ENCODE measurements at regions not wholly inside any gene's neighbourhood (a gene's known extent, or its start where the extent isn't known, plus 50 kb on each side); places are given as distances from the start of the nearest gene placed in this dataset.

DNA sequence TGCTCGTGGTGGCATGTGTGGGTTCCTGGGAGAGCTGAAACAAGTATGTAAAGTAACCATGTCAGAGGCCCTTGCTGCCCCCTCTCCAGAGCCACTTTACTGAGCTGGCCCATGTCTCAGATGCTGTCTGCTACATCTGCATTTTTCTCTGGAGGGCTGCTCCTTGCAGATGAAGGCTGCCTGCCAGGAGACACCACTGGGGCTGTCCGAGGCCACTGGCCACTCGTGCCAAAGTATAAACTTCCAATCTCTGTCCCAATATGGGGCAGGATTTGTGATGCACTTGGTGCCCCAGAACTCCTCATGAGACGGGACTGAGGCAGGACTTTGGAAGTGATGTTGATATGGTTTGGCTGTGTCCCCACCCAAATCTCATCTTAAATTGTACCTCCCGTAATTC, 478.4 kb upstream of the B3GAT1 start:
- TF ChIP-seq, protein P1, sequence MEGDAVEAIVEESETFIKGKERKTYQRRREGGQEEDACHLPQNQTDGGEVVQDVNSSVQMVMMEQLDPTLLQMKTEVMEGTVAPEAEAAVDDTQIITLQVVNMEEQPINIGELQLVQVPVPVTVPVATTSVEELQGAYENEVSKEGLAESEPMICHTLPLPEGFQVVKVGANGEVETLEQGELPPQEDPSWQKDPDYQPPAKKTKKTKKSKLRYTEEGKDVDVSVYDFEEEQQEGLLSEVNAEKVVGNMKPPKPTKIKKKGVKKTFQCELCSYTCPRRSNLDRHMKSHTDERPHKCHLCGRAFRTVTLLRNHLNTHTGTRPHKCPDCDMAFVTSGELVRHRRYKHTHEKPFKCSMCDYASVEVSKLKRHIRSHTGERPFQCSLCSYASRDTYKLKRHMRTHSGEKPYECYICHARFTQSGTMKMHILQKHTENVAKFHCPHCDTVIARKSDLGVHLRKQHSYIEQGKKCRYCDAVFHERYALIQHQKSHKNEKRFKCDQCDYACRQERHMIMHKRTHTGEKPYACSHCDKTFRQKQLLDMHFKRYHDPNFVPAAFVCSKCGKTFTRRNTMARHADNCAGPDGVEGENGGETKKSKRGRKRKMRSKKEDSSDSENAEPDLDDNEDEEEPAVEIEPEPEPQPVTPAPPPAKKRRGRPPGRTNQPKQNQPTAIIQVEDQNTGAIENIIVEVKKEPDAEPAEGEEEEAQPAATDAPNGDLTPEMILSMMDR (IDR thresholded peaks at IDR 0.05) = no peak
- no peak for TF ChIP-seq POLR2A (IDR thresholded peaks at IDR 0.05)

Measured in right lobe of liver (tissue), 4 donors.